Endothelial cell of umbilical vein (primary cell): ENCODE measurements at regions not wholly inside any gene's neighbourhood (a gene's known extent, or its start where the extent isn't known, plus 50 kb on each side); places are given as distances from the start of the nearest gene placed in this dataset.

Experiments used
- BruUV-seq: library from RNA; stranded (reverse); fragments of 400-500 nt; replicated peaks from 2 replicates; lab custom pipeline; 2021; lab: Mats Ljungman, UMichigan
- CTCF ChIA-PET: fragments of 300-600, 350-600 bp; sonication (Branson Sonifier 250); formaldehyde crosslinking; loops from one replicate; lab custom pipeline; 2021; ENCODE audit warnings: antibody characterized with exemption, inconsistent platforms; lab: Charles Lee
- POLR2A ChIA-PET: fragments of 300-600, 350-600 bp; sonication (Branson Sonifier 250); formaldehyde crosslinking; loops from one replicate; lab custom pipeline; 2021; ENCODE audit warnings: antibody characterized with exemption, inconsistent platforms; lab: Charles Lee
- DNase-seq: peaks from one replicate; pipeline ENCODE4 v3.0.0-alpha.2; 2011; ENCODE audit warnings: low read depth, low spot score
- FAIRE-seq: peaks from 2 replicates; lab custom pipeline; 2011; peaks lifted over from hg19 to GRCh38; lab: Jason Lieb, UNC
- H2AFZ ChIP-seq: 2 replicates; pipeline ENCODE4 v1.6.0; 2012; ENCODE audit warnings: low read depth, low read length, control low read depth, inconsistent platforms
- H3K27ac ChIP-seq: 2 replicates; pipeline ENCODE4 v1.5.1; 2011; ENCODE audit warnings: low read depth, mild to moderate bottlenecking, control low read depth, low read length, moderate library complexity; ENCODE audit not compliant: insufficient read depth
- H3K27me3 ChIP-seq, 2 experiments: 2 replicates each; pipeline versions ENCODE4 v1.6.0 to v1.6.1; 2011; ENCODE audit warnings: low read length in 2 of 2, mixed read lengths in 1 of 2; ENCODE audit not compliant: control insufficient read depth in 2 of 2, insufficient read depth in 2 of 2
- H3K36me3 ChIP-seq, 2 experiments: 2 replicates in 1 of 2; 3 replicates in 1 of 2; pipeline ENCODE4 v1.5.1; 2011; ENCODE audit warnings: low read length in 2 of 2, mild to moderate bottlenecking in 1 of 2, moderate library complexity in 1 of 2; ENCODE audit not compliant: control insufficient read depth in 2 of 2, insufficient read depth in 2 of 2; ENCODE audit errors: extremely low read depth in 1 of 2
- H3K4me1 ChIP-seq: 3 replicates; pipeline ENCODE4 v1.5.1; 2011; ENCODE audit warnings: mild to moderate bottlenecking, low read length; ENCODE audit not compliant: control insufficient read depth, insufficient read depth; ENCODE audit errors: extremely low read depth
- H3K4me2 ChIP-seq: 2 replicates; pipeline ENCODE4 v1.6.1; 2011; ENCODE audit warnings: low read length, control low read depth, mixed read lengths; ENCODE audit not compliant: insufficient read depth
- H3K4me3 ChIP-seq, 3 experiments: fragments of 200-600 bp in 1 of 3; sonication (generic), shearing (Covaris generic) in 1 of 3; replicated peaks in 1 of 3; 2 replicates each; pipeline ENCODE4 v1.5.1; 2011 to 2016; ENCODE audit warnings: control low read depth in 3 of 3, low read length in 3 of 3, mild to moderate bottlenecking in 2 of 3, inconsistent platforms in 1 of 3, low read depth in 1 of 3, moderate library complexity in 1 of 3; ENCODE audit not compliant: insufficient read depth in 1 of 3
- H3K79me2 ChIP-seq: 2 replicates; pipeline ENCODE4 v1.6.0; 2012; ENCODE audit warnings: low read length, inconsistent platforms; ENCODE audit not compliant: control insufficient read depth, insufficient read depth
- H3K9ac ChIP-seq: replicated peaks from 2 replicates; pipeline ENCODE3; 2011; ENCODE audit warnings: low read length, control low read depth; ENCODE audit not compliant: insufficient read depth; ENCODE audit errors: extremely low read depth
- H3K9me1 ChIP-seq: replicated peaks from 3 replicates; pipeline ENCODE4 v1.6.0; 2011; ENCODE audit warnings: mild to moderate bottlenecking, low read length; ENCODE audit not compliant: control insufficient read depth, insufficient read depth; ENCODE audit errors: extremely low read depth
- H3K9me3 ChIP-seq: replicated peaks from 2 replicates; pipeline ENCODE4 v1.5.1; 2012; ENCODE audit warnings: low read length, inconsistent platforms; ENCODE audit not compliant: control insufficient read depth, insufficient read depth
- H4K20me1 ChIP-seq: replicated peaks from 2 replicates; pipeline ENCODE3; 2011; ENCODE audit warnings: mild to moderate bottlenecking, low read length; ENCODE audit not compliant: control insufficient read depth, insufficient read depth; ENCODE audit errors: extremely low read depth
- EZH2 ChIP-seq: IDR thresholded peaks from 2 replicates; pipeline ENCODE4 v1.6.1; 2012; ENCODE audit warnings: borderline replicate concordance, low read depth, mild to moderate bottlenecking, moderate library complexity, low read length, inconsistent platforms; ENCODE audit not compliant: severe bottlenecking
- FOS ChIP-seq: IDR thresholded peaks from 2 replicates; pipeline ENCODE4 v1.6.1; 2011; ENCODE audit warnings: mild to moderate bottlenecking, low read length, moderate library complexity, borderline replicate concordance; ENCODE audit not compliant: insufficient read depth
- GATA2 ChIP-seq: IDR thresholded peaks from 2 replicates; pipeline ENCODE4 v1.7.0; 2011; ENCODE audit warnings: low read depth, mild to moderate bottlenecking, moderate library complexity, mixed read lengths, low read length; ENCODE audit not compliant: insufficient read length, insufficient read depth
- JUN ChIP-seq: IDR thresholded peaks from 2 replicates; pipeline ENCODE4 v1.6.1; 2011; ENCODE audit warnings: borderline replicate concordance, low read depth; ENCODE audit not compliant: insufficient read length, insufficient read depth
- MYC ChIP-seq: IDR thresholded peaks from one replicate; pipeline ENCODE4 v1.6.1; 2011; ENCODE audit warnings: mild to moderate bottlenecking, low read depth, low read length
- POLR2A ChIP-seq: IDR thresholded peaks from 2 replicates; pipeline ENCODE4 v1.6.1; 2012; ENCODE audit warnings: low read depth, mild to moderate bottlenecking, control low read depth, low read length
- POLR2AphosphoS5 ChIP-seq: IDR thresholded peaks from 2 replicates; pipeline ENCODE4 v1.6.1; 2012; ENCODE audit warnings: low read depth, mild to moderate bottlenecking, control low read depth, low read length, moderate library complexity; ENCODE audit not compliant: insufficient read depth
- dilution Hi-C: fragments of 300-500 bp; cut with MboI; formaldehyde crosslinking; loops from one replicate; pipeline ENCODE4 v1.15.0; 2019; ENCODE audit warnings: low sequenced_read_pairs; ENCODE audit not compliant: extremely low pct_ligation_motif_present
- intact Hi-C: fragments of 100-400 bp; cut with micrococcal nuclease; formaldehyde crosslinking; loops from one replicate; pipeline ENCODE4 v1.10.0; 2022
- TF ChIP-seq, protein P1 (sequence below): IDR thresholded peaks from 2 replicates; pipeline ENCODE4 v1.6.1; 2011; ENCODE audit not compliant: insufficient read depth, insufficient read length
- TF ChIP-seq, protein P2 (sequence below), 2 donors: IDR thresholded peaks; 1 replicate in 1 of 2; 2 replicates in 1 of 2; pipeline ENCODE4 v1.5.1; 2011; ENCODE audit warnings: low read length in 2 of 2, mild to moderate bottlenecking in 2 of 2, moderate library complexity in 2 of 2, control low read depth in 1 of 2, inconsistent platforms in 1 of 2, low read depth in 1 of 2; ENCODE audit not compliant: insufficient read depth in 1 of 2; ENCODE audit errors: extremely low read depth in 1 of 2

DNA sequence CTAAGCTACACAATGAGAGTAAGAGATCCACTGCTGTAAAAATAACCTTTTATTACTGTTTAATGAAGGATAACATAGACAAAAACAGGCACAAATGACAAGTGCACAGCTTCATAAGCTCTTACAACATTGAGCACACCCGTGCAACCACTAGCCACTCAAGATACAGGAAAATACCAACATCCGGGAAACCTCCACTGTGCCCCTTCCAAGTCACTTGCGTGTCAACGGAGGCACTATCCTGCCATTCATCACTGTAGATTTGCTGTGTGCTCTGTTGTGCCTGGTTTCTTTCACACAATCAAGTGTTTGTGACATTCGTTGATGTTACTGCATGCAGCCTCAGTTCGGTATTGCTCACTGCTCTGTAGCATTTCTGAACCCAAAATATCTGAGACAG is 292.9 kb upstream of the MYT1L start:
- Histone ChIP-seq H2AFZ (no peak overlapping the region), H3K36me3 (no peaks in the 10 kb centered on the region), H3K27ac (no peak overlapping the region), H3K27me3 (no peaks in the 10 kb centered on the region), H3K79me2 (no peaks in the 10 kb centered on the region), H3K9ac (no peak overlapping the region), H3K9me1 (no peaks in the 10 kb centered on the region), H4K20me1 (no peaks in the 10 kb centered on the region), H3K4me1 (no peaks in the 10 kb centered on the region), H3K4me3 (no peak overlapping the region), H3K4me2 (no peak overlapping the region), H3K9me3 (peaks cover 7% of the 10 kb centered on the region)
- DNase-seq, result no peak
- dilution Hi-C loops (no loop called here), intact Hi-C loops (no loop called here)
- no TSS peak for BruUV-seq
- no peak for FAIRE-seq
- TF ChIP-seq FOS (no peak), MYC (no peak), GATA2 (no peak), POLR2A (no peak), EZH2 (no peak), POLR2AphosphoS5 (no peak), JUN (no peak)
- TF ChIP-seq, protein P1, sequence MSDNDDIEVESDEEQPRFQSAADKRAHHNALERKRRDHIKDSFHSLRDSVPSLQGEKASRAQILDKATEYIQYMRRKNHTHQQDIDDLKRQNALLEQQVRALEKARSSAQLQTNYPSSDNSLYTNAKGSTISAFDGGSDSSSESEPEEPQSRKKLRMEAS, result no peak
- TF ChIP-seq, protein P2, sequence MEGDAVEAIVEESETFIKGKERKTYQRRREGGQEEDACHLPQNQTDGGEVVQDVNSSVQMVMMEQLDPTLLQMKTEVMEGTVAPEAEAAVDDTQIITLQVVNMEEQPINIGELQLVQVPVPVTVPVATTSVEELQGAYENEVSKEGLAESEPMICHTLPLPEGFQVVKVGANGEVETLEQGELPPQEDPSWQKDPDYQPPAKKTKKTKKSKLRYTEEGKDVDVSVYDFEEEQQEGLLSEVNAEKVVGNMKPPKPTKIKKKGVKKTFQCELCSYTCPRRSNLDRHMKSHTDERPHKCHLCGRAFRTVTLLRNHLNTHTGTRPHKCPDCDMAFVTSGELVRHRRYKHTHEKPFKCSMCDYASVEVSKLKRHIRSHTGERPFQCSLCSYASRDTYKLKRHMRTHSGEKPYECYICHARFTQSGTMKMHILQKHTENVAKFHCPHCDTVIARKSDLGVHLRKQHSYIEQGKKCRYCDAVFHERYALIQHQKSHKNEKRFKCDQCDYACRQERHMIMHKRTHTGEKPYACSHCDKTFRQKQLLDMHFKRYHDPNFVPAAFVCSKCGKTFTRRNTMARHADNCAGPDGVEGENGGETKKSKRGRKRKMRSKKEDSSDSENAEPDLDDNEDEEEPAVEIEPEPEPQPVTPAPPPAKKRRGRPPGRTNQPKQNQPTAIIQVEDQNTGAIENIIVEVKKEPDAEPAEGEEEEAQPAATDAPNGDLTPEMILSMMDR (IDR thresholded peaks at IDR 0.05; ENCODE audit: extremely low read depth in 1 of 2, insufficient read depth in 1 of 2, low read depth in 1 of 2, low read length in 2 of 2), result no peak
- POLR2A ChIA-PET, result no interaction called here
- CTCF ChIA-PET, result no interaction called here
